22Rv1 (cell line): ENCODE measurements at regions not wholly inside any gene's neighbourhood (a gene's known extent, or its start where the extent isn't known, plus 50 kb on each side); places are given as distances from the start of the nearest gene placed in this dataset.

ENCODE experiments used
- H3K27ac ChIP-seq: fragments of 450-650 bp; 2 replicates; pipeline ENCODE4 v1.5.1; 2017
- ZFX ChIP-seq: fragments of 450-650 bp; IDR thresholded peaks from 2 replicates; pipeline ENCODE4 v1.6.1; 2017; ENCODE audit warnings: antibody characterized with exemption, borderline replicate concordance
- TF ChIP-seq, protein P1 (sequence below): fragments of 450-650 bp; IDR thresholded peaks from 2 replicates; pipeline ENCODE4 v1.5.1; 2017; ENCODE audit warnings: mild to moderate bottlenecking

DNA sequence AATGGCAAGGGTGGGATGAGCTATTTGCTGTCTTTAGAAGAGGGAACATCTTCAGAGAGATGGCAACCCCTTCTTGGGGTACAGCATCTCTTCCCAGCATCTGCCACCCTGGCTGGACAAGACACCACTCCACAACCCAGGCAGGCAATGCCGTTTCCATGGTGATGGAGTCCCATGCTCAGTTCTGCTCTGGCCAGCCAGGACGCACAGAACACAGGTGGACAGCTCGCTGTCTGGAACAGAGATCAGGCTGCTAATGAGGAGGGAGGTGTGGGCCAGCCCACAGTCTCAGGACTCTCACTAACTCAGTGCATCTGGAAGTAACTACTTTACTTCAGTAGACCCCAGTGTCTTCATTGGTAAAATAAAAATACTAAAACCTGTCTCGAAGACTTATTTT is 321.0 kb upstream of the CPEB2 start:
- TF ChIP-seq, protein P1, sequence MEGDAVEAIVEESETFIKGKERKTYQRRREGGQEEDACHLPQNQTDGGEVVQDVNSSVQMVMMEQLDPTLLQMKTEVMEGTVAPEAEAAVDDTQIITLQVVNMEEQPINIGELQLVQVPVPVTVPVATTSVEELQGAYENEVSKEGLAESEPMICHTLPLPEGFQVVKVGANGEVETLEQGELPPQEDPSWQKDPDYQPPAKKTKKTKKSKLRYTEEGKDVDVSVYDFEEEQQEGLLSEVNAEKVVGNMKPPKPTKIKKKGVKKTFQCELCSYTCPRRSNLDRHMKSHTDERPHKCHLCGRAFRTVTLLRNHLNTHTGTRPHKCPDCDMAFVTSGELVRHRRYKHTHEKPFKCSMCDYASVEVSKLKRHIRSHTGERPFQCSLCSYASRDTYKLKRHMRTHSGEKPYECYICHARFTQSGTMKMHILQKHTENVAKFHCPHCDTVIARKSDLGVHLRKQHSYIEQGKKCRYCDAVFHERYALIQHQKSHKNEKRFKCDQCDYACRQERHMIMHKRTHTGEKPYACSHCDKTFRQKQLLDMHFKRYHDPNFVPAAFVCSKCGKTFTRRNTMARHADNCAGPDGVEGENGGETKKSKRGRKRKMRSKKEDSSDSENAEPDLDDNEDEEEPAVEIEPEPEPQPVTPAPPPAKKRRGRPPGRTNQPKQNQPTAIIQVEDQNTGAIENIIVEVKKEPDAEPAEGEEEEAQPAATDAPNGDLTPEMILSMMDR, result no peak
- no peak for TF ChIP-seq ZFX
- H3K27ac ChIP-seq, result no peak overlapping the region

GRCh38 chr4:14693728-14694127 is 308.6 kb upstream of the CPEB2 start:
- TF ChIP-seq, protein P1, result no peak
- no peak for TF ChIP-seq ZFX
- no peak overlapping the region for H3K27ac ChIP-seq

DNA sequence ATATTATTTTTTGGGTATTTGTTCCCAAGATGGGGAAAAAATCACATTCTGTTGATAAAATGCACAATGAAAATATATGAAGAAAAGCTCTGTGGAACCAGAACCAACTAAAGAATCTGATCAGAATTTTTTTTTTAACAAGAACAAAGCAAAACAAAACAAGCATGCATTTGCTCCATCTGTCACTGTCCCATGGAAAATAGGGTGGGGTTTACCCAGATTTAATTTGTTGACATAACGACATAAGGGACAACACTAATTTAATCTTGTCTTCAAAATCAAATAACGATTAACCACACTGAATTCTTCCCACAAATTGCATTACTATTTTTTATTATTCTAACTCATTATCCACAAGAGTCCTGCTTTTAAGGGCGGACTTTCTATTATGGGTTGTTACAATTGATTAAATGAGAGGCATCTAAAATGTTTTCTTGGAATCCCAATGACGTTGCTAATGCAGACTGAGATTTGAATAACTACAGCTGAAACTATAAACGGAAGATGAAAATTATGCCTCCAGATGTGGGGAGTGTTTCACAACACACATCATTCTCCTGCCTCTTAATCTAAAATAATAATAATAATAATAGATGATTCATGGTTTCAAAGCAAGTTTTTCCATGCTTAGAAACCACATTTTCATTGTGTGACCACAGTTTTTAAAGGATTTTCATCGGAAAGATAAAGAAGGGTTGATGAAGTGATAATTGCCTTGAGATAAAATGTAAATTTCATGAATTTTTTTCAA is 307.0 kb upstream of the CPEB2 start:
- TF ChIP-seq, protein P1, result no peak
- no peak for TF ChIP-seq ZFX
- H3K27ac ChIP-seq, result no peak overlapping the region

DNA sequence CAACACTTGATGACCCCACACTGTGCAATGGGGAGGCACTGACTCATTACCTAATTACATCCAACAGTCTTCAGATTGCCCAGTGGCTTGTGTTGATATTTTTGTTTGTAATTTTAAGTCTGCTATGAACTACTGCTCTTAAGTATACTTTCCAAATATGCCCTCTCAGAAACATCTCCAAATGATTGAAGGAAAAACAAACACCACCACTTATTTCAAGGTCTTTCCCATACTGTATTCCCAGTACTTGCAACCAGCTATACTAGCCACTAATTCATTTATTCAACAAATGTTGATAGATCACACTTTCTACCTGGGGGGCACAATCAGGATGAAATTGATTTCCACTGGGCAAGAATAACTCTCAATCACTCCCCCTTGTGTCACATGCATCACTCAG is 302.2 kb upstream of the CPEB2 start:
- TF ChIP-seq, protein P1, result no peak
- no peak for TF ChIP-seq ZFX
- no peak overlapping the region for H3K27ac ChIP-seq

GRCh38 chr4:14700544-14700943 is 301.7 kb upstream of the CPEB2 start:
- TF ChIP-seq, protein P1, result no peak
- no peak for TF ChIP-seq ZFX
- no peak overlapping the region for H3K27ac ChIP-seq

DNA sequence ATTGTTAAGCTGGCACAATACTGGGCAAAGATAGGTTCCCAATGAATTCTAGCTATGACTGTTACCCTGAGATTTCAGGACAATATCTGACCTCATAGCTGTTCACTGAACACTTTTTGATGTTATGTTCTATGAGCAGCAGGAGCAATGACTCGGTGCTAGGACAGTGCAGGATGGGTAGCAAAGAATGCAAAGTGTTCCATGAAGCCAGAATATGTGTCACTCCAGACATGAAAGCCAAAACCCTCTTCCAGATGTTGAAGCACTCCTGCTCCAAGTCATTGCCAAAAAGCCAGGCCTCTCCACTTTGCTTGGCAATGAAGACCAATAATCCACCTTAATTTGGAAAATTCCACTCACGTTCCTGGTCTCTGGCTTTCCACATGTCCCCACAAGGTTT is 300.9 kb upstream of the CPEB2 start:
- no peak overlapping the region for H3K27ac ChIP-seq

DNA sequence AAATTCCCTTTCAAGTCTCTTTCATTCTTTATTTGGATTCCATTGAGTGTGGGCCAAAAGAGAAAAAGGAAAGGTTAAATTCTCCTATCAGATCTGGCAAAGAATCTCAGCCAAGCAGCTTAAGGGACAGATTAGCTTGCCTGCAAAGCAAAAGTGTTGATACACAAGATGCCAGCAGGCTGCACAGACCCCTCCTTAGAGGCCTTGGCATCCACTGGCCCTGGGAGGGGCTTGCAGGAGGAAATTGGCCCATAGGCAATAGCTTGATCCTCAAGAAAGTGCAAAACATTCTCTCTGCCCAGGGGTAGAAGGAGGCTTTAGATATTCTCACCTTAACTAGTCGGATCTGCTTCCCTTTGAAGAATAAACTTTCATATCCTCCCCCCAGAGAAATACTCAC is 300.4 kb upstream of the CPEB2 start:
- no peak for TF ChIP-seq ZFX
- TF ChIP-seq, protein P1, result no peak
- H3K27ac ChIP-seq, result no peak overlapping the region

More for the DNA sequence above, 300.9 kb upstream of the CPEB2 start:
- TF ChIP-seq ZFX, result no peak
- TF ChIP-seq, protein P1, result no peak
